Lung (tissue), 11 donors: ENCODE measurements at regions not wholly inside any gene's neighbourhood (a gene's known extent, or its start where the extent isn't known, plus 50 kb on each side); places are given as distances from the start of the nearest gene placed in this dataset.

Experiments used
- ATAC-seq: fragments of 200-7000 bp; cut with Tn5 transposase; one replicate; pipeline ENCODE4 v1.9.1; 2020; ENCODE audit warnings: moderate number of reproducible peaks; ENCODE audit not compliant: insufficient read depth, low FRiP score
- DNase-seq, 3 donors: peaks; one replicate each; pipeline ENCODE4 v3.0.0-alpha.2; 2013 to 2017
- H3K27ac ChIP-seq, 2 donors: one replicate each; pipeline ENCODE4 v1.5.1; 2013; ENCODE audit warnings: mild to moderate bottlenecking in 2 of 2, moderate library complexity in 2 of 2, control low read depth in 1 of 2, inconsistent platforms in 1 of 2, low read depth in 1 of 2, low read length in 1 of 2
- H3K27me3 ChIP-seq, 3 donors: one replicate each; pipeline ENCODE4 v1.5.1; 2013; ENCODE audit warnings: low read length in 2 of 3; ENCODE audit not compliant: control insufficient read depth in 3 of 3, insufficient read depth in 3 of 3
- H3K36me3 ChIP-seq, 4 donors: one replicate each; pipeline ENCODE4 v1.5.1; 2013; ENCODE audit warnings: low read length in 4 of 4, mild to moderate bottlenecking in 1 of 4, moderate library complexity in 1 of 4; ENCODE audit not compliant: control insufficient read depth in 4 of 4, insufficient read depth in 4 of 4
- H3K4me1 ChIP-seq, 5 donors: one replicate each; pipeline ENCODE4 v1.5.1; 2013; ENCODE audit warnings: low read length in 5 of 5, mild to moderate bottlenecking in 2 of 5, moderate library complexity in 1 of 5; ENCODE audit not compliant: control insufficient read depth in 5 of 5, insufficient read depth in 5 of 5
- H3K4me3 ChIP-seq: one replicate; pipeline ENCODE4 v1.5.1; 2013; ENCODE audit warnings: mild to moderate bottlenecking, control low read depth, moderate library complexity
- H3K9ac ChIP-seq, 2 donors: one replicate each; pipeline ENCODE4 v1.5.1; 2013; ENCODE audit warnings: low read length in 2 of 2, control low read depth in 1 of 2; ENCODE audit not compliant: insufficient read depth in 1 of 2
- H3K9me3 ChIP-seq, 4 donors: one replicate each; pipeline ENCODE4 v1.5.1; 2013; ENCODE audit warnings: low read length in 3 of 4, mild to moderate bottlenecking in 1 of 4, moderate library complexity in 1 of 4; ENCODE audit not compliant: control insufficient read depth in 4 of 4, insufficient read depth in 3 of 4
- WGBS, 2 donors: extraction: QIAGEN DNeasy Blood & Tissue Kit; methylation state at CpG; one replicate each; pipeline ENCODE4 v1.1.7; 2013; 5-methylcytosine and 5-hydroxymethylcytosine counted together
- TF ChIP-seq, protein P1 (sequence below): IDR thresholded peaks from 2 replicates; pipeline ENCODE4 v1.5.1; 2012; ENCODE audit warnings: mild to moderate bottlenecking; ENCODE audit errors: control extremely low read depth, extremely low read depth
- donor health status: control.
- donor health status: control.
- donor health status: Bipolar disorder and iron deficiency.
- donor health status: healthy.
- donor health status: DM: yes; HTN: yes; CAD: no.

DNA sequence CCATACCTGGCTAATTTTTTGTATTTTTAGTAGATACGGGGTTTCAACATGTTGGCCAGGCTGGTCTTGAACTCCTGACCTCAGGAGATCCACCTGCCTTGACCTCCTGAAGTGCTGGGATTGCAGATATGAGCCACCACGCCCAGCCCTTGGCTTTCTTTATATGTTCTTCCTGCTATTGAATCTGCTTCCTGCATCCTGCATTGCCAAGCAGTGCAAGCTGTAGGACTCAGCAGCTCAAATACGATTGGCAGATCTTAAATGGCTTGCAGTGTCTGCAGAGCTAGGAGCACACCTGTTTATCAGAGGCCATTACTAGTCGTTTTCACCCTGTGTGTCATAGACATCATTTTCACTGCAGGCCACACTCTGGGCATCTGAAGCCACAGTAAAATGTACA lies 426.2 kb upstream of the PPP2R3A start:
- no peak overlapping the region for H3K9ac ChIP-seq
- H3K4me1 ChIP-seq: no peaks in the 10 kb centered on the region
- H3K9me3 ChIP-seq: no peaks in the 10 kb centered on the region
- no peaks in the 10 kb centered on the region for H3K36me3 ChIP-seq
- H3K4me3 ChIP-seq: no peak overlapping the region
- no peaks in the 10 kb centered on the region for H3K27me3 ChIP-seq
- 49 to 51% methylated on average over 4 of the region's 4 CpGs for WGBS, 2 donors
- TF ChIP-seq, protein P1, sequence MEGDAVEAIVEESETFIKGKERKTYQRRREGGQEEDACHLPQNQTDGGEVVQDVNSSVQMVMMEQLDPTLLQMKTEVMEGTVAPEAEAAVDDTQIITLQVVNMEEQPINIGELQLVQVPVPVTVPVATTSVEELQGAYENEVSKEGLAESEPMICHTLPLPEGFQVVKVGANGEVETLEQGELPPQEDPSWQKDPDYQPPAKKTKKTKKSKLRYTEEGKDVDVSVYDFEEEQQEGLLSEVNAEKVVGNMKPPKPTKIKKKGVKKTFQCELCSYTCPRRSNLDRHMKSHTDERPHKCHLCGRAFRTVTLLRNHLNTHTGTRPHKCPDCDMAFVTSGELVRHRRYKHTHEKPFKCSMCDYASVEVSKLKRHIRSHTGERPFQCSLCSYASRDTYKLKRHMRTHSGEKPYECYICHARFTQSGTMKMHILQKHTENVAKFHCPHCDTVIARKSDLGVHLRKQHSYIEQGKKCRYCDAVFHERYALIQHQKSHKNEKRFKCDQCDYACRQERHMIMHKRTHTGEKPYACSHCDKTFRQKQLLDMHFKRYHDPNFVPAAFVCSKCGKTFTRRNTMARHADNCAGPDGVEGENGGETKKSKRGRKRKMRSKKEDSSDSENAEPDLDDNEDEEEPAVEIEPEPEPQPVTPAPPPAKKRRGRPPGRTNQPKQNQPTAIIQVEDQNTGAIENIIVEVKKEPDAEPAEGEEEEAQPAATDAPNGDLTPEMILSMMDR: no peak
- ATAC-seq (no peak), DNase-seq (no peak)
- no peak overlapping the region for H3K27ac ChIP-seq

DNA sequence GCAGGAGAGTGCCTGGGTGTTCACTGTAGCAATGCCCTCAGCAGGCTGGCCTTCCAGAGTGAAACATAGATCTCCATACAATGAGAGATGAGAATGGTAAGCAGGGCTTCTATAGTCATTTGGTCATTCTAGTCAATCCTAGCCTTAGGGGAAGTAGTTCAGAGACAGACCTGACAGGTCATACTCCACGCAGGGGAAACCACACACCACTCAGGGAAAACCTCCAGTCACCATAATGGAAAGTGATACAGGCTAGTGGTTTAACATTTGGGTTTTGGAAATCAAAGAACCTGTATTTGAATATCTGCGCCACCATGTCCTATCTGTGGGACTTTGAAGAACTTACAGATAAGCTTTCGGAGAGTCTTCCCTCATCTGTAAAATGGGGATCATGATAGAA lies 425.7 kb upstream of the PPP2R3A start:
- no peaks in the 10 kb centered on the region for H3K9me3 ChIP-seq
- H3K9ac ChIP-seq: no peak overlapping the region
- ATAC-seq: no peak
- no peaks in the 10 kb centered on the region for H3K27me3 ChIP-seq
- no peak overlapping the region for H3K27ac ChIP-seq
- H3K36me3 ChIP-seq: no peaks in the 10 kb centered on the region
- H3K4me1 ChIP-seq: no peaks in the 10 kb centered on the region
- DNase-seq: no peak
- WGBS, 2 donors: 84 to 85% methylated on average over 3 of the region's 3 CpGs
- TF ChIP-seq, protein P1: no peak
- H3K4me3 ChIP-seq: no peak overlapping the region

DNA sequence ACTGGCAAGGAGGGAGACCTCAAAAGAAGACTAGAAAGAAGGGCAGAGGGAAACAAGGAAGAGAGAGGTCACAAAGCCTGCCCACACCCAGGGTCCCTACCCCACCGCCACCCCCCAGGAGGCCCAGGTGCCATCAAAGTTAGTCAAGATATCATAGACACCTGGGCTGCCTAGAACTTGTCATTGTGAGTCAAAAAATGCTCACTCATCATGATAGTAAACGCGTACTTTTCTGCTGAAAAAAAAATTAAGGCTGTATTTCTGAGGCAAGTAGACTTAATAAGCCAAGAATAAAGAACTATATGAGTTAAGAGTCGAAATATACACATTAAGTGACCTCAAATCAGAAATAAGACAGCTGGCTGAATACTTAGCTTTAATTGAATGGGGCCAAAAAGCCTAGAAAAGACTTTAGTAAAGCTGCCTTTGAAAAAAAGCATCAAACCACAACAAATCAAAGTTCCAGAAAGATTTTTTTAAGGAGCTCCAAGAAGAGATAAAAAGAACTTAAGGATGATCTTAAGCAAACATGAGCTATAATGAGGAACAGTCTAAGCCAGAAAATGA lies 415.5 kb upstream of the PPP2R3A start:
- DNase-seq (peak in 2 of 3 donors; percentile 17 to 59), ATAC-seq (no peak)
- Histone ChIP-seq H3K9me3 (no peaks in the 10 kb centered on the region), H3K4me3 (no peak overlapping the region), H3K27me3 (peaks cover 0 to 2% (median 0%) of the 10 kb centered on the region in 3 donors), H3K9ac (no peak overlapping the region), H3K27ac (no peak overlapping the region), H3K36me3 (no peaks in the 10 kb centered on the region), H3K4me1 (no peaks in the 10 kb centered on the region)
- 75 to 79% methylated on average over 4 of the region's 4 CpGs for WGBS, 2 donors
- TF ChIP-seq, protein P1: no peak

DNA sequence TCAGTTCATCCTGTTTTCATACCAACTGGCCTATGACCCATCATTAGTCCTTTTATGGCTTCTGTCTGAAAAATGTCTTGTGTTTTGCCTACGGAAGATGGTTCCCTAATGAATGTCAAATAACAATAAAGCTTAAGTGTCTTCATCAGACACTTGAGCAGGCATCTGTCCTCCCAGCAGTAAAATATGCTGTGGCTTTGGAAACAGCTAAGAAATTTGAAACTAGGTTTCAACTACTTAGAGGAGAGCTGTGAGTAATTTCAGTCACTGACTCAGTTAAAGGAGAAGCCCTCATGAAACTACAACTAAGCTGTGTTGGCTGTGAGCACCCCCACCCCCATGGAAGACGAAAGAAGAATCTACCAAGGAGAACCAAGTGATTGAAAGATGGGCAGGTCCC lies 409.4 kb upstream of the PPP2R3A start:
- Histone ChIP-seq H3K27me3 (no peaks in the 10 kb centered on the region), H3K27ac (no peak overlapping the region), H3K9me3 (no peaks in the 10 kb centered on the region), H3K36me3 (no peaks in the 10 kb centered on the region), H3K9ac (no peak overlapping the region), H3K4me3 (no peak overlapping the region), H3K4me1 (no peaks in the 10 kb centered on the region)
- 84 to 88% methylated on average over 2 of the region's 2 CpGs for WGBS, 2 donors
- ATAC-seq: no peak
- TF ChIP-seq, protein P1: no peak
- no peak for DNase-seq
